ENCODE measurements at regions not wholly inside any gene's neighbourhood (a gene's known extent, or its start where the extent isn't known, plus 50 kb on each side); places are given as distances from the start of the nearest gene placed in this dataset.

DNA sequence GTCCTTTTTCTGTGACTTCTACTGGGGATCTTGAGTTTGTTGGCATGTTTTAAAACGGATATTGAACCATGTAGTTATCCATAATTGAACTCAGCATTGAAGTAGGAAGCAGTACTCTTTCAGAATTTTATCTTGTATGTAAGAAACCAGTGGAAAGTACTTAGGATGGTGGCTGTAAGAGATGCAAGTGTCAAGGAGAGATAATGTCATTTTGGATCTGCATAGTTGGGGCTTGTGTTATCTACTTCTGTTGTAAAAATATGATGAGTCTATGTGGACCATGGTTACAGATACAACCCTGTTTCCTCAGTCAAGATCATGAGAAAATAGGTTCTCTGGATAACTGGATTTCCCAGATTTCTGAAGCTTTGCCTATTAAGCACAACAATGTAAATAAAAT is 113.7 kb downstream of the NAB1 start:
- TF ChIP-seq, protein P1, sequence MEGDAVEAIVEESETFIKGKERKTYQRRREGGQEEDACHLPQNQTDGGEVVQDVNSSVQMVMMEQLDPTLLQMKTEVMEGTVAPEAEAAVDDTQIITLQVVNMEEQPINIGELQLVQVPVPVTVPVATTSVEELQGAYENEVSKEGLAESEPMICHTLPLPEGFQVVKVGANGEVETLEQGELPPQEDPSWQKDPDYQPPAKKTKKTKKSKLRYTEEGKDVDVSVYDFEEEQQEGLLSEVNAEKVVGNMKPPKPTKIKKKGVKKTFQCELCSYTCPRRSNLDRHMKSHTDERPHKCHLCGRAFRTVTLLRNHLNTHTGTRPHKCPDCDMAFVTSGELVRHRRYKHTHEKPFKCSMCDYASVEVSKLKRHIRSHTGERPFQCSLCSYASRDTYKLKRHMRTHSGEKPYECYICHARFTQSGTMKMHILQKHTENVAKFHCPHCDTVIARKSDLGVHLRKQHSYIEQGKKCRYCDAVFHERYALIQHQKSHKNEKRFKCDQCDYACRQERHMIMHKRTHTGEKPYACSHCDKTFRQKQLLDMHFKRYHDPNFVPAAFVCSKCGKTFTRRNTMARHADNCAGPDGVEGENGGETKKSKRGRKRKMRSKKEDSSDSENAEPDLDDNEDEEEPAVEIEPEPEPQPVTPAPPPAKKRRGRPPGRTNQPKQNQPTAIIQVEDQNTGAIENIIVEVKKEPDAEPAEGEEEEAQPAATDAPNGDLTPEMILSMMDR (conservative IDR thresholded peaks at IDR 0.05; ENCODE audit: low read depth, low read length): no peak
- no peak for TF ChIP-seq EZH2 (IDR thresholded peaks at IDR 0.05; ENCODE audit: low read length, unreplicated experiment)
